ENCODE measurements at regions not wholly inside any gene's neighbourhood (a gene's known extent, or its start where the extent isn't known, plus 50 kb on each side); places are given as distances from the start of the nearest gene placed in this dataset.

DNA sequence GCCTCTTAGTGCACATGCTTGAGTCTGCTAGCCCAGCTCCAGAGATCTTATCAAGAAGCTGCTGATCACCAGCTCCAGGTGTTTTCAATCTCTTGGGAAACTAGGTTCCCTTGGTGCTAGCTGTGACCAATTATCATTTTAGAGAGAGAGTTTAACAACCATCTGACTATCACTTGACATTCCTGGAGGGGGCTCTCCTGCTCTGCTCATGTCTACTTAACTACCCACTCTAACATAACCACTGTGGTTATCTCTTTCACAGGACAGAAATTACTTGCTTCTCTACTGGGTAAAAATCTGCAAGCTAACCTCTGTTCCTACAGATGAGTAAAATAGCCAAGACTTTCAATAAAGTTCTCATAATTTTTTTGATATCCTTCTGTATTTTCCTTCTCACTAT, 823.4 kb upstream of the GJE1 start:
- no peaks in the 10 kb centered on the region for H3K4me1 ChIP-seq
- H3K27me3 ChIP-seq: no peaks in the 10 kb centered on the region
- H3K36me3 ChIP-seq: no peaks in the 10 kb centered on the region
- TF ChIP-seq EP300 (IDR thresholded peaks at IDR 0.05) (no peak), POLR2AphosphoS5 (IDR thresholded peaks at IDR 0.05) (no peak), POLR2A (IDR thresholded peaks at IDR 0.05) (no peak)
- TF ChIP-seq, protein P1, sequence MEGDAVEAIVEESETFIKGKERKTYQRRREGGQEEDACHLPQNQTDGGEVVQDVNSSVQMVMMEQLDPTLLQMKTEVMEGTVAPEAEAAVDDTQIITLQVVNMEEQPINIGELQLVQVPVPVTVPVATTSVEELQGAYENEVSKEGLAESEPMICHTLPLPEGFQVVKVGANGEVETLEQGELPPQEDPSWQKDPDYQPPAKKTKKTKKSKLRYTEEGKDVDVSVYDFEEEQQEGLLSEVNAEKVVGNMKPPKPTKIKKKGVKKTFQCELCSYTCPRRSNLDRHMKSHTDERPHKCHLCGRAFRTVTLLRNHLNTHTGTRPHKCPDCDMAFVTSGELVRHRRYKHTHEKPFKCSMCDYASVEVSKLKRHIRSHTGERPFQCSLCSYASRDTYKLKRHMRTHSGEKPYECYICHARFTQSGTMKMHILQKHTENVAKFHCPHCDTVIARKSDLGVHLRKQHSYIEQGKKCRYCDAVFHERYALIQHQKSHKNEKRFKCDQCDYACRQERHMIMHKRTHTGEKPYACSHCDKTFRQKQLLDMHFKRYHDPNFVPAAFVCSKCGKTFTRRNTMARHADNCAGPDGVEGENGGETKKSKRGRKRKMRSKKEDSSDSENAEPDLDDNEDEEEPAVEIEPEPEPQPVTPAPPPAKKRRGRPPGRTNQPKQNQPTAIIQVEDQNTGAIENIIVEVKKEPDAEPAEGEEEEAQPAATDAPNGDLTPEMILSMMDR (IDR thresholded peaks at IDR 0.05): no peak
- ATAC-seq: no peak
- H3K9me3 ChIP-seq: no peaks in the 10 kb centered on the region
- H3K27ac ChIP-seq: no peak overlapping the region
- H3K4me3 ChIP-seq: no peak overlapping the region

DNA sequence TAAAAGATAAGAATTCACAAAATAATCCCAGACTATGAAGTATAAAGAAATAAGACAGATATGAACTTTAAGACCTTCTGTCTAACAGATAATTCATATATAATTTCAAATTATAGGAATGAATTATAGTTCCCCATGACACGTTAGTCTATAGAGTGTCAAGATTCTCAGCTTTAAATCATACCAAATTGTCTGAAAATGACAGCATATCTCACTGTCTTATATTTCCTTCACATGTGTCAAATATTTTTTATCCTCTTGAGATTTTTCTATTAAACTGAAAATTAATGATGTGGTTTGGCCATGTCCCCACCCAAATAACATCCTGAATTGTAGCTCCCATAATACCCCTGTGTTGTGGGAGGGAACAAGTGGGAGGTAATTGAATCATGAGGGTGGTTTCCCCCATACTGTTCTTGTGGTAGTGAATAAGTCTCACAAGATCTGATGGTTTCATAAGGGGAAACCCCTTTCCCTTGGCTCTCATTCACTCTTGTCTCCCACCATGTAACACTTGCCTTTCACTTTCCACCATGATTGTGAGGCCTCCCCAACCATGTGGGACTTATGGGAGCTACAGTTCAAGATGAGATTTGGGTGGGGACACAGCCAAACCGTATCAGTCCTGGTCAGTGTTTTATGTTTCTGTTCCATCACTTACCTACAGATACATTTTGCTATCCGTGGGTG, 825.3 kb upstream of the GJE1 start:
- no peaks in the 10 kb centered on the region for H3K4me1 ChIP-seq
- H3K4me3 ChIP-seq: no peak overlapping the region
- no peaks in the 10 kb centered on the region for H3K27me3 ChIP-seq
- H3K27ac ChIP-seq: no peak overlapping the region
- no peaks in the 10 kb centered on the region for H3K36me3 ChIP-seq
- no peak for TF ChIP-seq POLR2AphosphoS5 (IDR thresholded peaks at IDR 0.05)
- ATAC-seq: no peak
- no peaks in the 10 kb centered on the region for H3K9me3 ChIP-seq
- 89 to 91% methylated on average over 2 to 3 of the region's 3 CpGs for WGBS, 2 donors (ENCODE audit: low coverage in 1 of 2)

DNA sequence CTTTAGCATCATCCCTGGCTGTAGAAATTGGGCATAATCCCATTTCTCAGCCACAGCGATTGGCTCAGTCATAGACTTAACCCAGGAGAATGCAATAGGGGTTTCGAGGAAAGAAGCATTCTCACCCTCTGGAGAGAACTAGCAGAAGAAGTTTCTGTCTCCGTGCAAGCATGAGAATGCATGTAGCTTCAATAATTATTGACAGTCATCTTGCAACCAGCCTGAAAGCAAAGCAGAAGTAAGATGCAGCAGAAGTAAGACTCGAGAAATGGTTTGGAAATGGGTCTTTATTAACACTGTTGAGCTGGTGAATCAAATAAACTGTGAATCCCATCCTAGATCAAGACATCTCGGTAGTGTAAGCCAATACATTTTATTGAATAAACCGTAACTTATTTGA, 828.8 kb upstream of the GJE1 start:
- H3K36me3 ChIP-seq: no peaks in the 10 kb centered on the region
- no peaks in the 10 kb centered on the region for H3K4me1 ChIP-seq
- WGBS, 2 donors (ENCODE audit: low coverage in 1 of 2): 82 to 94% methylated on average over 3 to 4 of the region's 6 CpGs
- H3K27me3 ChIP-seq: no peaks in the 10 kb centered on the region
- no peak overlapping the region for H3K4me3 ChIP-seq
- TF ChIP-seq POLR2A (IDR thresholded peaks at IDR 0.05) (no peak), EP300 (IDR thresholded peaks at IDR 0.05) (no peak), POLR2AphosphoS5 (IDR thresholded peaks at IDR 0.05) (no peak)
- TF ChIP-seq, protein P1 (IDR thresholded peaks at IDR 0.05): no peak
- ATAC-seq: no peak
- H3K27ac ChIP-seq: no peak overlapping the region
- H3K9me3 ChIP-seq: no peaks in the 10 kb centered on the region

DNA sequence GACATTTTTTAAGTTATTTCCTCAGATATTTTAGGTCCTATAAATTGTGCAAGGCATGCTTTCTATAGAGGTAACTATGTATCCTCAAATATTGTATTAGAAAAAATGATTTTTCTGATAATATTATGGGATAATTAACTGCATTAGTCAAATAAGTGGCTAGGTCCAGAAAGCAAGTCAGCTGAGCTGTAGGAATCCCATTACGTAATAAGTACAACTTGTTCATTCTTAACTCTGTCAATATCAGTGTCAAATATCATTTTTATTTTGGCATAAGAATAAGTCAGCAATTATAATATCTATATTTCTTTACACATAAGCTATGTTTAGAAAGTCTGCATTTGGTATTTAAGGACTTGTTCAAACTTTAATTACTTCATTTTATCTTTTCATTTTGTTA, 830.9 kb upstream of the GJE1 start:
- no peak for ATAC-seq
- WGBS, 2 donors (ENCODE audit: low coverage in 1 of 2): 53 to 74% methylated on average over 1 of the region's 1 CpG
- no peak overlapping the region for H3K27ac ChIP-seq

GRCh38 chr6:141290941-141291721, 841.6 kb upstream of the GJE1 start:
- Histone ChIP-seq H3K4me1 (peaks cover 0 to 6% (median 0%) of the 10 kb centered on the region in 3 donors), H3K36me3 (no peaks in the 10 kb centered on the region), H3K27me3 (no peaks in the 10 kb centered on the region), H3K9me3 (peaks cover 0 to 19% (median 0%) of the 10 kb centered on the region in 3 donors), H3K27ac (no peak overlapping the region), H3K4me3 (no peak overlapping the region)
- TF ChIP-seq POLR2AphosphoS5 (IDR thresholded peaks at IDR 0.05) (no peak), EP300 (IDR thresholded peaks at IDR 0.05) (no peak), POLR2A (IDR thresholded peaks at IDR 0.05) (no peak)
- TF ChIP-seq, protein P1 (IDR thresholded peaks at IDR 0.05): no peak
- 72 to 74% methylated on average over 3 of the region's 3 CpGs for WGBS, 2 donors (ENCODE audit: low coverage in 1 of 2)
- no peak for ATAC-seq

More for the DNA sequence above, 830.9 kb upstream of the GJE1 start:
- Histone ChIP-seq H3K4me1 (no peaks in the 10 kb centered on the region), H3K36me3 (no peaks in the 10 kb centered on the region), H3K9me3 (no peaks in the 10 kb centered on the region), H3K4me3 (no peak overlapping the region), H3K27me3 (no peaks in the 10 kb centered on the region)
- TF ChIP-seq POLR2A (IDR thresholded peaks at IDR 0.05) (no peak), POLR2AphosphoS5 (IDR thresholded peaks at IDR 0.05) (no peak), EP300 (IDR thresholded peaks at IDR 0.05) (no peak)
- TF ChIP-seq, protein P1 (IDR thresholded peaks at IDR 0.05): no peak
